ENCODE measurements at regions not wholly inside any gene's neighbourhood (a gene's known extent, or its start where the extent isn't known, plus 50 kb on each side); places are given as distances from the start of the nearest gene placed in this dataset.

DNA sequence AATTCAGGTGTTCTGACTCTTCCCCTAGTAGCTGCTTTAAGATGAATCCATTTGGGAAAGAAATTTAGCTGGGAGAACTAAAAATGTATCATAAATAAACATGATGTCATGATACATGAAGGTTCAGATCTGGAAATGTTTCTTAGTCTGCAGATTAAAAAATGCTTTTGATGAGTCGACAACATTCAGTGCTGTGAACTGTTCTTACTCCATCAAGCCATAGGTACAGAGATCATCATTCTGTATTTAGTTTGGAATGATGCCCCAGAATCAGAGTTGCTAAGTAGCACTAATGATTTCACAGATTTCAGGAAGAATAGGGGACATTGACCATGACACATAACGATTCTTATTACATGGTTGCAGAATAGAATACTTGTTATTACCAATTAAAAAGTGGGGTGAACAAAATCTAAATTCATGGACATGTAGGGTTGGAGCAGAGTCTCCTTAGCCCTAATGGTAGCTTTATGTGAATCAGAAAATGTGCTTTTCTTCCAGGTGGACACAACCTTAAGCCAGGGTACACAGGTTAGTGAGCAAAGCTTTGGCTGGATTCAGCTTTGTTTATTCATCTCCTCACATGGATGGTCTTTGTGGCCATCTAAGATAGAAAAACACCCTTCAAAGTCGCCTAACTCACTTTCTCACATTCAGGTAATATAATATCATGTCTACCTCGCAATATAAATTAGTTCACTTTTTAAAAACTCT, 205.4 kb upstream of the SEL1L start:
- TF ChIP-seq CTCF (IDR thresholded peaks at IDR 0.05), result no peak
- TF ChIP-seq POLR2AphosphoS5 (IDR thresholded peaks at IDR 0.05), result no peak
- TF ChIP-seq POLR2A (IDR thresholded peaks at IDR 0.05), result no peak
- TF ChIP-seq EP300 (IDR thresholded peaks at IDR 0.05), result no peak

Data from sigmoid colon (tissue), 4 donors.